ENCODE measurements at regions not wholly inside any gene's neighbourhood (a gene's known extent, or its start where the extent isn't known, plus 50 kb on each side); places are given as distances from the start of the nearest gene placed in this dataset.
A peak's percentile ranks its signal among the peaks of the same experiment; 100 is the strongest.
"Not testable (repeated sequence)": the region's sequence is repeated elsewhere in the genome, so short reads cannot be mapped to it uniquely, and the experiment has no call there.

GRCh38 chr19:34033880-34034279, 138.4 kb upstream of the LSM14A start:
- DNase-seq (ENCODE audit: low read depth, low spot score), result no peak

GRCh38 chr19:34034318-34034846, 137.9 kb upstream of the LSM14A start:
- no peak for DNase-seq (ENCODE audit: low read depth, low spot score)

- peak; percentile 46 for DNase-seq (ENCODE audit: low read depth, low spot score)
Observed at GRCh38 chr19:34041925-34042521, 130.3 kb upstream of the LSM14A start.

- DNase-seq (ENCODE audit: low read depth, low spot score), result no peak
Observed at GRCh38 chr19:34044021-34044420, 128.3 kb upstream of the LSM14A start.

GRCh38 chr19:34049944-34050343, 122.4 kb upstream of the LSM14A start:
- DNase-seq (ENCODE audit: low read depth, low spot score), result no peak

GRCh38 chr19:34050430-34050829, 121.9 kb upstream of the LSM14A start:
- DNase-seq (ENCODE audit: low read depth, low spot score), result not testable (repeated sequence)

GRCh38 chr19:34051255-34051654, 121.0 kb upstream of the LSM14A start:
- DNase-seq (ENCODE audit: low read depth, low spot score), result no peak

GRCh38 chr19:34057155-34057554, 115.1 kb upstream of the LSM14A start:
- no peak for DNase-seq (ENCODE audit: low read depth, low spot score)

- DNase-seq (ENCODE audit: low read depth, low spot score), result no peak
Observed at GRCh38 chr19:34066007-34066643, 106.2 kb upstream of the LSM14A start.

- no peak for DNase-seq (ENCODE audit: low read depth, low spot score)
Observed at GRCh38 chr19:34067861-34068271, 104.4 kb upstream of the LSM14A start.

GRCh38 chr19:34075661-34076091, 96.6 kb upstream of the LSM14A start:
- DNase-seq (ENCODE audit: low read depth, low spot score), result peak; percentile 54

GRCh38 chr19:34082289-34083077, 89.8 kb upstream of the LSM14A start:
- DNase-seq (ENCODE audit: low read depth, low spot score), result peak; percentile 10

- DNase-seq (ENCODE audit: low read depth, low spot score), result no peak
Observed at GRCh38 chr19:34084396-34085145, 87.7 kb upstream of the LSM14A start.

- no peak for DNase-seq (ENCODE audit: low read depth, low spot score)
Observed at GRCh38 chr19:34085336-34085735, 87.0 kb upstream of the LSM14A start.

GRCh38 chr19:34088292-34088691, 84.0 kb upstream of the LSM14A start:
- no peak for DNase-seq (ENCODE audit: low read depth, low spot score)

- DNase-seq (ENCODE audit: low read depth, low spot score), result no peak
Observed at GRCh38 chr19:34089566-34089965, 82.7 kb upstream of the LSM14A start.

- DNase-seq (ENCODE audit: low read depth, low spot score), result no peak
Observed at GRCh38 chr19:34094960-34095359, 77.3 kb upstream of the LSM14A start.

- DNase-seq (ENCODE audit: low read depth, low spot score), result not testable (repeated sequence)
Observed at GRCh38 chr19:34095411-34095810, 76.9 kb upstream of the LSM14A start.

- peak; percentile 61 for DNase-seq (ENCODE audit: low read depth, low spot score)
Observed at GRCh38 chr19:34096020-34096915, 76.0 kb upstream of the LSM14A start.

- DNase-seq (ENCODE audit: low read depth, low spot score), result no peak
Observed at GRCh38 chr19:34104096-34104495, 68.2 kb upstream of the LSM14A start.

GRCh38 chr19:34104557-34104956, 67.7 kb upstream of the LSM14A start:
- no peak for DNase-seq (ENCODE audit: low read depth, low spot score)
